ENCODE measurements at regions not wholly inside any gene's neighbourhood (a gene's known extent, or its start where the extent isn't known, plus 50 kb on each side); places are given as distances from the start of the nearest gene placed in this dataset.

- H3K36me3 Mint-ChIP-seq (ENCODE audit: low read depth) = no peaks in the 10 kb centered on the region
- no peak overlapping the region for H3K4me3 Mint-ChIP-seq
- H3K9me3 Mint-ChIP-seq = peaks cover 4% of the 10 kb centered on the region
These were observed 686.6 kb upstream of the ADAMTS5 start for GRCh38 chr21:27653481-27653880.

GRCh38 chr21:27649762-27650161, 682.9 kb upstream of the ADAMTS5 start:
- Mint-ChIP-seq H3K27me3 (ENCODE audit: low read depth) (no peaks in the 10 kb centered on the region), H3K4me1 (no peaks in the 10 kb centered on the region), H3K9me3 (peaks cover 4% of the 10 kb centered on the region), H3K27ac (peak overlapping the region in 1 of 3 experiments; percentile 6), H3K4me3 (no peak overlapping the region), H3K36me3 (ENCODE audit: low read depth) (no peaks in the 10 kb centered on the region)
- no peak for TF ChIP-seq CTCF (IDR thresholded peaks at IDR 0.05; ENCODE audit: unreplicated experiment in 3 of 3)

More at GRCh38 chr21:27653481-27653880, 686.6 kb upstream of the ADAMTS5 start:
- Mint-ChIP-seq H3K27ac (no peak overlapping the region), H3K4me1 (no peaks in the 10 kb centered on the region), H3K27me3 (ENCODE audit: low read depth) (no peaks in the 10 kb centered on the region)
- TF ChIP-seq CTCF (IDR thresholded peaks at IDR 0.05; ENCODE audit: unreplicated experiment in 3 of 3) = no peak

- no peaks in the 10 kb centered on the region for H3K27me3 Mint-ChIP-seq (ENCODE audit: low read depth)
These were observed 682.4 kb upstream of the ADAMTS5 start for GRCh38 chr21:27649323-27649722.

GRCh38 chr21:27648560-27648959, 681.7 kb upstream of the ADAMTS5 start:
- no peaks in the 10 kb centered on the region for H3K27me3 Mint-ChIP-seq (ENCODE audit: low read depth)
- peak overlapping the region in 1 of 3 experiments; percentile 49 for H3K27ac Mint-ChIP-seq
- H3K36me3 Mint-ChIP-seq (ENCODE audit: low read depth) = no peaks in the 10 kb centered on the region
- no peaks in the 10 kb centered on the region for H3K4me1 Mint-ChIP-seq
- no peak for TF ChIP-seq CTCF (IDR thresholded peaks at IDR 0.05; ENCODE audit: unreplicated experiment in 3 of 3)
- peaks cover 4% of the 10 kb centered on the region for H3K9me3 Mint-ChIP-seq
- no peak overlapping the region for H3K4me3 Mint-ChIP-seq

More at GRCh38 chr21:27649323-27649722, 682.4 kb upstream of the ADAMTS5 start:
- Mint-ChIP-seq H3K36me3 (ENCODE audit: low read depth) (no peaks in the 10 kb centered on the region), H3K4me1 (no peaks in the 10 kb centered on the region), H3K27ac (peak overlapping the region in 1 of 3 experiments; percentile 6), H3K9me3 (peaks cover 4% of the 10 kb centered on the region), H3K4me3 (no peak overlapping the region)
- TF ChIP-seq CTCF (IDR thresholded peaks at IDR 0.05; ENCODE audit: unreplicated experiment in 3 of 3) = no peak

- Mint-ChIP-seq H3K27me3 (ENCODE audit: low read depth) (no peaks in the 10 kb centered on the region), H3K4me3 (no peak overlapping the region), H3K9me3 (peaks cover 4% of the 10 kb centered on the region), H3K27ac (no peak overlapping the region), H3K36me3 (ENCODE audit: low read depth) (no peaks in the 10 kb centered on the region), H3K4me1 (no peaks in the 10 kb centered on the region)
- TF ChIP-seq CTCF (IDR thresholded peaks at IDR 0.05; ENCODE audit: unreplicated experiment in 3 of 3) = no peak
These were observed 681.0 kb upstream of the ADAMTS5 start for GRCh38 chr21:27647921-27648320.

- Mint-ChIP-seq H3K9me3 (peaks cover 4% of the 10 kb centered on the region), H3K4me3 (no peak overlapping the region), H3K27ac (no peak overlapping the region)
These were observed 680.5 kb upstream of the ADAMTS5 start for GRCh38 chr21:27647401-27647800.

More at GRCh38 chr21:27647401-27647800, 680.5 kb upstream of the ADAMTS5 start:
- no peaks in the 10 kb centered on the region for H3K27me3 Mint-ChIP-seq (ENCODE audit: low read depth)
- no peaks in the 10 kb centered on the region for H3K4me1 Mint-ChIP-seq
- H3K36me3 Mint-ChIP-seq (ENCODE audit: low read depth) = no peaks in the 10 kb centered on the region
- TF ChIP-seq CTCF (IDR thresholded peaks at IDR 0.05; ENCODE audit: unreplicated experiment in 3 of 3) = no peak

Data from nephron (organoid).